GM20000 (cell line): ENCODE measurements at regions not wholly inside any gene's neighbourhood (a gene's known extent, or its start where the extent isn't known, plus 50 kb on each side); places are given as distances from the start of the nearest gene placed in this dataset.
"Not testable (repeated sequence)": the region's sequence is repeated elsewhere in the genome, so short reads cannot be mapped to it uniquely, and the experiment has no call there.

ENCODE experiments used
- DNase-seq: peaks from one replicate; pipeline ENCODE4 v3.0.0; 2012; ENCODE audit warnings: low spot score
- TF ChIP-seq, protein P1 (sequence below): IDR thresholded peaks from 2 replicates; pipeline ENCODE4 v1.5.1; 2012; ENCODE audit warnings: mild to moderate bottlenecking, control low read depth; ENCODE audit errors: extremely low read depth, missing control alignments

DNA sequence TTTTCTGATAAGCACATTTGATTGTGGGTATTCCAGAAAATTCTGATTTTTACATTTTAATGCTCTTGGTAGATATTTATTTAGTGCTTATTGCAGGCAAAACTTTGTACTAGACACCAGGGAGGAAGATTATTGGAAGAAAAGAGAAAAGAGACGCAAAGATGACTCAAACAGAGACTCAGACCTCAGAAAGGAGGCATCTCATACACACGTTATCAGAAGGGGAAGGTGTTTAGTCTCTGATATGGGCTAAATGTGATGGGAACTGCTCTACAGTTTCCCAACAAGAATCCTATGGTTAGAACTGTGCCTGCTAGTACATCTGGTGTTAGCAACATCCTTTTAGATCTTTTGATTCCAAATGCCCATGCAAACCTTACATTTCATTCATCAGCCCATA is 245.6 kb downstream of the KLF5 start:
- TF ChIP-seq, protein P1, sequence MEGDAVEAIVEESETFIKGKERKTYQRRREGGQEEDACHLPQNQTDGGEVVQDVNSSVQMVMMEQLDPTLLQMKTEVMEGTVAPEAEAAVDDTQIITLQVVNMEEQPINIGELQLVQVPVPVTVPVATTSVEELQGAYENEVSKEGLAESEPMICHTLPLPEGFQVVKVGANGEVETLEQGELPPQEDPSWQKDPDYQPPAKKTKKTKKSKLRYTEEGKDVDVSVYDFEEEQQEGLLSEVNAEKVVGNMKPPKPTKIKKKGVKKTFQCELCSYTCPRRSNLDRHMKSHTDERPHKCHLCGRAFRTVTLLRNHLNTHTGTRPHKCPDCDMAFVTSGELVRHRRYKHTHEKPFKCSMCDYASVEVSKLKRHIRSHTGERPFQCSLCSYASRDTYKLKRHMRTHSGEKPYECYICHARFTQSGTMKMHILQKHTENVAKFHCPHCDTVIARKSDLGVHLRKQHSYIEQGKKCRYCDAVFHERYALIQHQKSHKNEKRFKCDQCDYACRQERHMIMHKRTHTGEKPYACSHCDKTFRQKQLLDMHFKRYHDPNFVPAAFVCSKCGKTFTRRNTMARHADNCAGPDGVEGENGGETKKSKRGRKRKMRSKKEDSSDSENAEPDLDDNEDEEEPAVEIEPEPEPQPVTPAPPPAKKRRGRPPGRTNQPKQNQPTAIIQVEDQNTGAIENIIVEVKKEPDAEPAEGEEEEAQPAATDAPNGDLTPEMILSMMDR, result no peak
- DNase-seq, result no peak

DNA sequence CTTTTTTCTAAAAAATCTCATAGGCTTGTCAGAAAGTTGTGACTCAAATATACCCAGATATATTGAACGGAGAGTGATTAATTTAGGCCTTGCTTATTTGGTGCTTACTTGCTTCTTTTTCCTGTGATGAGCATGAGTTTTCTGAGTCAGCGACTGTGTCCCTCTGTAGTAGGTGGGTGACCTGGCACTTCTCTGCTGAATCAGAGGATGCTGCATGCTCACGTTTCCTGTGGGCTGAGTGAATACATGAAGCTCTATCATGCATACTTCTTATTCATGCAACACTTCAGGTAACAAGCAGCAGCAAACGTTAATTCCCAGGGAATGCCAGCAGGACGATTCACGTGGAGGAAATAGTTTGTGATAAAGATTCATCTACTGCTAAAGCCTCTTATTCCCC is 245.0 kb downstream of the KLF5 start:
- no peak for DNase-seq
- TF ChIP-seq, protein P1, result no peak

DNA sequence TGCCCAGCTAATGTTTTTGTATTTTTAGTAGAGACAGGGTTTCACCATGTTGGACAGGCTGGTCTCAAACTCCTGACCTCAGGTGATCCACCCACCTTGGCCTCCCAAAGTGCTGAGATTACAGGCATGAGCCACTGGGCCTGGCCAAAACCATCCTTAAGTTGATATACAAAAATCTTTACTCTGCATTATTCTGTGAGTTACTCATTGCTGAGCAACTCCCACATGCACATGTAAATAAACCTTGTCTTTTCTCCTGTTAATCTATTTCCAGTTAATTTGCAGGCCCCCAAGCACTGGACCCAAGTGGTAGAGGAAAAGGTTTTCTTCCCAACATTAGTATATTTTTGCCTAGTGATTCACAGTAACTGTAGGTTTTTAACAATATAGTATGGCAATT is 242.8 kb downstream of the KLF5 start:
- DNase-seq, result not testable (repeated sequence)

DNA sequence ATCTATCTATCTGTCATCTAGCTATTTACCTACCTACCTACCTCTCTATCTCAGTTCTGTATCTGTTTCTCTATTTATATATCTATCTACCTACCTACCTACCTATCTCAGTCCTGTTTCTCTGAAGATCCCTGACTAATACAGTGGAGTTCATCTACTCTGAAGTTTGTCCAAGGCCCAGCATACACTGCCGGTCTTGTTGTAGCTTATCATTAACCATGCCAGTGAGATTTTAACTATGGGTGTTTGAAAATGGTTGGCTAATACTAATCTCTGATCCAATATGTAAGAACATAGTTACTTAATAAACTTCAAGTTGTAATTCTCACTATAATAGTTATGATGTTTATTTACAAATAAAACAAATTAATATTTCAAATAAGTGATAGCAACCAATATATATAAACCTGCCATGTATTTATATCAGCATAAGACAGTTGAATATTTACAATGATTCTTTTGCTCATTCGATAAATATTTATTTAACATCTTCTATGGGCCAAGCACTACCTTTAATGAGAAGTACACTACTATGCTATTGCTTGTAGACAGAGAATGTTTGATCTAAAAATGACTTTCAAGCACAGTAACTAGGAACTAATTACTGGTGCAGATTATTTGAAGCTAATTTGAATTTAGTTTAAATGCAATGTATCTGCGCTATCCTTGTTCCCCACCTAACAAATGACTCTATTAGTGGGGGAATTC is 242.1 kb downstream of the KLF5 start:
- no peak for DNase-seq
- TF ChIP-seq, protein P1, result no peak

DNA sequence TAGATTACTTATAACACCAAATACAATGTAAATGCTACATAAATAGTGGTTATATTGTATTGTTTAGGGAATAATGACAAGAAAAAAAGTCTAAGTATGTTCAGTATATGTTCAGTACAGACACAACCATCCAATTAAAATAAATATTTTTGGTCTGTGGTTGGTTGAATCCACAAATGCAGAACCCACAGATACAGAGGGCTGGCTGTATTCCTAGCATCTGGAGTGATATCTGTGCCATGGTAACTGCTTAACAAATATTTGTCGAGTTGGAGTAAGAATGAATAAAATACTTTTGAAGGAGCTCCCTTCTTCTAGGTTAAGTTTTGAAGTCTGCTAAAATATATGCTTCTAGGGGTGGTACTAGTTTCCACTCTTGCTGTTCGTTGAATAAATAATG is 241.0 kb downstream of the KLF5 start:
- TF ChIP-seq, protein P1, result no peak
- DNase-seq, result no peak

DNA sequence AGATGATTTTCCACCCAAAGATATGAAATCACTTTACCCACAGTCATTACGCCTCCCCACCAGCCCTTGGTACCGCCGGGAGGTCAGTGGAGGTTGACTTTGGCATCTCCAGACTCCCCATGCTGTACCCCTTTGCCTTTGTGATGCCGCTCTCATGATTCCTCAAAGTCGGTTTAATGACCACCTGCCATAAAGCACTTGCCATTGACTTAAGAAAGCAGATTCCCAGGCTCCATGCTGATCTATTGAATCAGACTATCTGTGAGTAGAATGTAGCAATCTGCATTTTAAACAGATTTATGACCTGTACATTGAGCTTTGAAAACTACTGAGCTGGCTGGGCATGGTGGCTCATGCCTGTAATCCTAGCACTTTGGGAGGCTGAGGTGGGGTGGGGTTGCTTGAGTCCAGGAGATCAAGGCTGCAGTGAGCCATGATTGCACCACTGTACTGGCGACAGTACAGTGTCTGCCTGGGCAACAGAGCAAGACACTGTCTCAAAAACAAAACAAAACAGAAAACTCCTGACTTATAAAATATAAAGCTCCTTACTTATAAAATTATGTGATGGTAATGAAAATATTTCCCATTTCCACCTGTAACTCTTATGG is 235.2 kb downstream of the KLF5 start:
- DNase-seq, result no peak
- TF ChIP-seq, protein P1, result no peak

DNA sequence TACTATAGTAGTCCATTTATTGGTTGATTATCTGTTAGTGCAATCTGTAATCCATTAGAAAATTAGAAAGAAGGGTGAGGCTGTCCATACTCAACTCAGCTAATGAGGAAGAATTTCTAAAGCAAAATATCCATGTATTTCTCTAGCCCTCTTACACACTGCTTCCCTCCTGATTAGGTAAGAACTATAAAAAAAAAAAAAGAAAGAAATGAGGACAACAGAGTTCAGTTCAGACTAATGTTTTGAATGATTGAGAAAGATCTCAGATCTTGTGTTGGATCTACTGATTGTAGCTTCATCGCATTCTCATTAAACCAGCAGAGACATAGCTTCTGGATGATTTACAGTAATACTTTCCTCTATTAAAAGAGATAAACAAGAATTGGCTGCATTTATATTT is 233.3 kb downstream of the KLF5 start:
- TF ChIP-seq, protein P1, result no peak
- DNase-seq, result no peak

DNA sequence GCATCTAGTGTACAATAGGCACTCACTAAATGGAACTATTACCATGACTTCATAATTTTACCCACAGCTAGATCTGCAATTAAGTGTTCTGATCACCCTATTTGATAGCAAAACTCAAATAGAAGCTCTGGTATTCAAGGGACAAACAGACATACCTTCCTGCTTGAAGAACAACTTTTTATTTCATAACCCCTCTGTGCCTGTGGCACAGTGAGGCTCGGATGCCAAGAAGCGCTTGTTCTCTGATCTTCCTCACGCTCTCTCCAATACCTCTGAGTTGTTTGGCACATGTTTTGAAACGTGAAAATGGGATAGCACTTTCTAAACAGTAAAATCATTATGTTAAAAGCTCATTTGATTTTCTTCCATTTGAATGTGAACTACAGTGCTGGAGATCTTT is 232.0 kb downstream of the KLF5 start:
- no peak for DNase-seq
- TF ChIP-seq, protein P1, result no peak
